ENCODE measurements at regions not wholly inside any gene's neighbourhood (a gene's known extent, or its start where the extent isn't known, plus 50 kb on each side); places are given as distances from the start of the nearest gene placed in this dataset.
"Not testable (repeated sequence)": the region's sequence is repeated elsewhere in the genome, so short reads cannot be mapped to it uniquely, and the experiment has no call there.

DNA sequence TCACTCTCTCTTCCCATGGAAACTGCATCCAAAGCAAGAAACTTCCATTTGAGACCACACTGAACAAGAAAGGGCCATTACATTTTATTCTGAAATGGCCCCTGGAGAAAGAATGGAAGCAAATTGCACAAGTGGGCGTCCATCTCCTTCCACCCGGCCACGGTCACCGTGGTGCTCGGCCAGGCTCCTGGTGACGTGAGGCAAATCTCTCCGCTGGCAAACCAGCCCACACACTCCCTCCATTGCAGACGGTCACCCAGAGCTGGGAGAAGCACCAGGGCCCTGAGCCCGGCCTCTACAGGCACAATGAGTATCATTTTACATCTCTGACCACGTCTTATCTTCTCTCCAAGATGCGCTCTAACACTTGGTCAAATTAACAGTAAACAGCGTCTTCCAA, 126.1 kb upstream of the FAM20C start:
- no peak for DNase-seq (ENCODE audit: extremely low read depth in 1 of 11, low read depth in 9 of 11, low spot score in 4 of 11)

DNA sequence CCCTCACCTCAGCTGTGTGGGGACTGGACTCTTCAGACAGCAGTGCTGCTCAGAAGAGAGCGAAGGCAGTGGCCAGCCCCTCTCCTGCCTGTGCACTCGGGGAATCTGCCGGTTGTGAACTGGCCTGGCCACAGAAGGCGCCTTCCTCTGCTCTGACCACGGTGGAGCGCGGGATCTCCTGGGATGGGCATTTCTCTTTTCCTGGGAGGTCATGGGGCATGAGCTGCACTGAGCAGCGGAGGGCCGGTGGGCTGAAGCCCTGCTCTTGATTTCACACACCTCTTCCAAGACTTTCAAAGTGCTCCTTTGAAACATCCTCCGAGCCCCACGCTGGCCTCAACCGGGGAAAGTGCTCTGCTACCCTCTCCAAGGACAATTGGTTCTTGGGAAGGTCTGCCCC, 125.6 kb upstream of the FAM20C start:
- DNase-seq (ENCODE audit: extremely low read depth in 1 of 11, low read depth in 9 of 11, low spot score in 4 of 11), result no peak

DNA sequence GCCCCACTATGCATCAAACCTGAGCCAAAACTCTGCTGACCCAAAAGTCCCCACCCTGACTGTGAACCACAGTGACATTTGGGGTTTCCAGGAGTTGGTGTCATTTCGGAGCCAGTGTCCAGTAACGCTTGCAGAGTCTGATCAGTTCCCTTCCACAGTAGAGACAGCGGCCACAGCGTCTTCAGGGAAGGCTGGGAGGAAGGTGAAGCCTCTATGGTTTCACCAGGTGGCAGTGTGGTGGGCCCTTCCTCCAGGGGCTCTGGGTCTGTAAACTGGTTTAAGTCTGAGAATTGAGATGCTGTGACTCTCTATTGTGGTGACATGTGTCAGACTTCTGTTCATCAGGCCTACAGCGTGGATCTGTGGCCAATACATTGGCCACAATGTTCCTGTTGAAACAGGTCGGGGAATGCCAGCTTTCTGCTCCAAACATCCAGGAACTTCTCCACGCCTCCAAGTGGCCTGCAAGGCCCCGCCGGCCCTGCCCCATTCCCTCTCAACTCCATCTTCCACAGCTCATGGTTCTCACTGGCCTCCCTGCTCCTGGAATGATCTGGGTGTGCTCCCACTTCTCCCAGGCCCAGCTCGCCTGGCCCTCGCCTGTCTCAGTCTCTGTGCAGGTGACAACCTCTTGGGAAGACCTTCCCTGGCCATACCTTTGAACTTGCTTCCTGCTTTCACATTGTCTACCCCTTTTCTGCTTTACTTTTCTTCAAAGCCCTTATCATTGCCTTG, 124.5 kb upstream of the FAM20C start:
- no peak for DNase-seq (ENCODE audit: extremely low read depth in 1 of 11, low read depth in 9 of 11, low spot score in 4 of 11)

DNA sequence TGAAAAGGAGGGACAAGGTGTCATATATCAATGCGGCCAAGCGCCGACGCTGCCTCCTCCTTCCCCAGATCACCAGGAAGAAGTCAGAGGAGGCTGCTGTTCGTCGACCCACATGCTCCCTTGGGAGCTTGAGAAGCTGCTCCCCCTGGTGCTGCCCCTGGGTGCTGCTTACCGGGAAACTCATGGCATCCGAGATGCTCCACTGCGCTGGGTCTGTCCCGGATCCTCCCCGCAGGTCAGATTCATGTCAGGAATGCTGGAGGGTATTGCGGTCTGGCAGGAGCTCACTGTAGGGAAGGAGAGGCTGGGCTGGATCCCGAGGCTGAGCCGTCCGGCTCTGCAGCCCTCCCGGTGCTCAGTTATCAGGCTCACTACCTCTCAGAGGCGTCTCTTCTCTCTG, 123.7 kb upstream of the FAM20C start:
- no peak for DNase-seq (ENCODE audit: extremely low read depth in 1 of 11, low read depth in 9 of 11, low spot score in 4 of 11)

DNA sequence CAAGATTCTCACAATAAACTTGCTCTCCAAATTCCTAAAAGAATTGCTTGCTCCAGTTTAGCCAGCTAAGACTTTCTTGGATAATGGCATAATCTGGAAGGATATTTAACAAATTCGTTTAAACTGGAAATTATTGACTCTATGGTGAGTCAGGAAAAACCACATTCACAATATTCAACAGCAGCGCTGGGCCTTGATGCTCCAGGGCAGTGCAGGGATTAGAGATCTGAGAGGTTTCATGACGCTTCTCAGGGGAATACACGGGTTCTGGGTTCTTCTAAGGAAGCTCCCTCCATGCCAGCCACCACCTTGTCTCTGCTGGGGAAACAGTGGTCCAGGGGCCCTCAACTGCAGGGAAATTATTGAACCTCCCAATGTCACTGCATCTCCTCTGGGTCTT, 123.3 kb upstream of the FAM20C start:
- not testable (repeated sequence) for DNase-seq (ENCODE audit: extremely low read depth in 1 of 11, low read depth in 9 of 11, low spot score in 4 of 11)

DNA sequence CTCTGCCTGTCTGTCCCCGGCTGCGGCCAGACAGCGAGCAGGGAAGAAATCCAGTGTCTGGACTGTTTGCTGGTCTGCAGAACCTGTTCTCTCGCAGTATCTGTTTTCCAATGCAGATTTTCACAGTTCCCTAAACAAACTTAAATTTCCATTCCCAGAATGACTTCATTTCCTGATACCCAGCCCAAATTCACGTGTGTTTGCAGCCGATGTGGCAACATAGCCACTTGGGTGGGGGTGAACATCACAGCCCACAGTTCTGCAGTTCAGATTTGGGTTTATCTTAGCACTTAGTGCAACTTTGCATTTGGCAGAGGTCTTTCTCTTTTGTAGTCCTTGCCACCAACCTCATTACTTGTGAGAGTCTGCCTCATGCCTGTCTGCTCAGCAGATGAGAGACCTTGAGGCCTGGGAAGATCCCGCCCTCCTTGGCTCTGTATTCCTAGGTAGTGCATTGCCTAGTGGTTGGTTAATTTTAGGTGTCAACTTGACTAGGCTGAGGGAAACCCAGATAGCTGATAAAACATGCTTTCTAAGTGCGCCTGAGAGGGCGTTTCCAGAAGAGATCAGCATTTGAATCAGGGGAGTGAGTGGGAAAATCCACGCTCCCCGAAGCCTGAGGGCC, 122.8 kb upstream of the FAM20C start:
- not testable (repeated sequence) for DNase-seq (ENCODE audit: extremely low read depth in 1 of 11, low read depth in 9 of 11, low spot score in 4 of 11)

DNA sequence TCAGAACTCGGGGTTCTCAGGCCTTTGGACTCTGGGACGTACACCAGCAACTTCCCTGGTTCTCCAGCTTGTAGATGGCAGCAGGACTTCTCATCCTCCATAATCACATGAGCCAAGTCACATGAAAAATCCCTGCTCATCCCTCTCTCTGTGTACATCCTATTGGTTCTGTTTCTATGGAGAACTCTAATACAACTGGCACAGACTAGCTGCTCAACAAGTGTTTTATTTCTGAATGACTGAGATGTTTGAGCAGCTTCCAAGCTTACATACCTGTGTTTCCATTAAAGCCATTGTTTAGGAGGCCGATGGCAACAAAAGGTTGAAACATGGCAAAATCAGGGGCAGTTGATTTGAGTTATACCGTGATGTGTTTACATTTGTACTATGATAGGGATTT, 122.2 kb upstream of the FAM20C start:
- DNase-seq (ENCODE audit: extremely low read depth in 1 of 11, low read depth in 9 of 11, low spot score in 4 of 11), result not testable (repeated sequence)

DNA sequence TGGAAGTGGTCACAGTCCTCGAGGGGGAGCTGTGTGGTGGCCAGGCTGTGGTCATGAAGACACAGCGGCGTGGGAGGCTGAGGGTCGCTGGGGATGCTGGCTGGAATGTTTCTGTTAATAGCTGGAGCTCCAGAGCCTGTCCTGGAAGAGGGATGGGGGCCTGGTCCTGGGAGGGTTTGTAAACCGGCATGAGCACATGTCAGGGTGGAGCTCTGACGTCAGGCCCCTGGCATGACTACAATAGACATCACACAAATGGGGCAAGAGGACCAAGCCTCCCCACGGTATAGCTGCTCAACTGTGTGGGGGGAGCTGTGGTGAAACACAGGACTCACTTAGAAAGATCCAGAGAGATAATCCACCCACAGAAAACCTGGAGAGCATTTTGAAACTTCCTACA, 121.4 kb upstream of the FAM20C start:
- DNase-seq (ENCODE audit: extremely low read depth in 1 of 11, low read depth in 9 of 11, low spot score in 4 of 11), result not testable (repeated sequence)

DNA sequence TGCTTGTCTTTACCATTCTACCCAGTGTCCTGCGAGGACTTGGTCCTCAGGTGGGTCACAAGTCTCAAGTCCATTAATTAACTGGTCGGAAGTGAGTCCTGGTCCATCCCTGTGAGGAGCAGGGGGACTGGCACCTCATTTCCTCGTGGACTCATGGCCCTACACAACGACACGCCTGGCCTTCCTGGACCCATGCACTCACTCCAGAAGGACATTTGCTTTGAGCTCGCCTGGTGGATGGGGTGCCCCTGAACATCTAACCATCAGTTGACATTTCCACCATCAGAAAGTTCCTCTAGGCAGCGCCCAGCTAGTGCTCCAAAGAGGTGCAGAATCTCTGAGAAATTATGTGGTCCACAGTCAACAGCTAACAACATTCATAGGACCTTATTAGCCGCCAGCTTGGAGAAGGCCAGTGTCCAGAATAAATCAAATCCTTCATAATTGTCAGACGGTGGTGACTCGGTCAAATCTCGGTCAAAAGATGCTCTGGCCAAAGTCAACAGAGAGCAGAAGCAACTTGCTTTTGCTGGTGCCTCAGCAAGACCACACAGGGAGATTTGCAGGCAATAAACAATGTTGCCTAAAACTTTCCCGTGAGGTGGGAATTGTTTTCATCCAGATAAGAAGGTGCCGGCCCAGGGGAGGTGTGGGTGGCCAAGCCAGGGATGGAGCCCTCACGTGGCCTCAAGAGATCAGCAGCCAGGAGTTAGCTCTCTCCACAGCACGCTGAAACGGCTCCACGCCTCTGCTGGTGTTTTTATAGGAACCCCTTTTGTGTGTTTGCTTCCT, 119.9 kb upstream of the FAM20C start:
- not testable (repeated sequence) for DNase-seq (ENCODE audit: extremely low read depth in 1 of 11, low read depth in 9 of 11, low spot score in 4 of 11)

DNA sequence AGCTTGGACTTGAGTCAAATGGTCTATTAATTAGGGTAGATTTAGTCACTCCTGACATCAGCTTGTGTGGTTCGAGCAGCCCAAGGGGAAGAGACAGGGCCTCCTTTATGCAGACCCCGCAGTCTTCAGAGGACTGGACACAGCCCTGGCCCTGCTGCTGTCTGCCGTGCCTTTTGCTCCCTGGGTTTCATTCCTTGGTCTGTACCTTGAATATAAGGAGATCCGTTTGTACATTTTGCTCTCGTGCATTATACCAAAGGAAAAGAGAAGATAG, 119.4 kb upstream of the FAM20C start:
- DNase-seq (ENCODE audit: extremely low read depth in 1 of 11, low read depth in 9 of 11, low spot score in 4 of 11), result not testable (repeated sequence)

DNA sequence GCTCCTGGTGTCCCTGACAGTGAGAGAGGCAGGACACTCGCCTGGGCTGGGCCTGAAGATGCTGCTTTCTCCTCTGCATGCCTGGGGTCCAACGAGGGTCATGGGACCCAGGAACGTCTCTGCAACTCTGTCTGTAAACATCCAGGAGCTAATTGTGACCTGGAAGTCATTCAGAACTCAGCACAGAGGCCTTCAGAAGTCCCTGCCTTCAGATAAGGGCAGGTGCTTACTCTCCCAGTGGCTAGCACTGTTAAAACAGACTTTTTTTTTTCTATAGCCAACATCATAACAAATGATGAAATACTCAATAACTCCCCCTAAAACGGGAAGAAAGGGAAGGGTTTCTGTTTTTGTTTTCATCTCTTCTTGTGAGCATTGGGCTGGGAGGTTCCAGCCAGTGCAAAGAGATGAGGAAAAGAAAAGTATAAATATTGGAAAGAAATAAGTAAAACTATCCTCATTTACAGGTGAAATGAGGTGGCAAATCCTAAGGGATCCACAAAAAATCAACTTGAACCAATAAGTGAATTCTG, 118.3 kb upstream of the FAM20C start:
- not testable (repeated sequence) for DNase-seq (ENCODE audit: extremely low read depth in 1 of 11, low read depth in 9 of 11, low spot score in 4 of 11)

DNA sequence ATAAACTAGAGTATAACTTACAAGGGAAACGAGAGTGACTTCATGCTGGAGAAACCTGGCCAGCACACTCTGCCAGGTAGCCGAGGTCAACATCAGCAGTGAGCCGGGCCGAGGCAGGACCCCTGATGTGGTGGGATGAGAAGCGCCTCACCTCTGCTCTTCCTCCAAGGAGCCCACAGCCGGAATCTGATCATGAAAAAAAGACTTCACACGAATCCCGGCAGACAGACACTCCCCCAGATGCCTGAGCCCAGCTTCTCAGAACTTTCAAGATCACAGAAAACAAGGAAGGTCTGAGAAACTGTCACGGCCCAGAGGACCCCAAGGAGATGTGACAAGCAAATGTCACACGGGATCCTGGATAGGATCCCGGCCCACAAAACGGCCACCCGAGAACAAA, 116.9 kb upstream of the FAM20C start:
- DNase-seq (ENCODE audit: extremely low read depth in 1 of 11, low read depth in 9 of 11, low spot score in 4 of 11), result not testable (repeated sequence)

DNA sequence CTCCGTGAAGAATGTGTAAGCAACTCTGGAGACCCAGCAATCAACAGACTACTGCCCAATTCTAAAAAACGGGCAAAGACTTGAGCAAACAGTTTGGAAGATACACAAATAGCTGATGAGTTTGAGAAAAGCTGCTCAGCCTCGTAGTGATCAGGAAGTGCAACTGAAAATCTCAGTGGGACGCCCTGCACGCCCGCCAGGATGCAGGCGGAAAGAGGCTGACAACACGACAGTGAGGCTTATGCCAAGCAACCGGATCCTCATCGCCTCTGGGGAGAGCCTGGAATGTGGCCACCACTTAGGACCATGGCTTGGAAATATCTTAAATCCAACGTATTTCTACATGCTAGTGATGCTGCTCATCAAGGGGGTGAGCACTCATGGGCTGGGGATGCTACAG, 116.2 kb upstream of the FAM20C start:
- DNase-seq (ENCODE audit: extremely low read depth in 1 of 11, low read depth in 9 of 11, low spot score in 4 of 11), result not testable (repeated sequence)

DNA sequence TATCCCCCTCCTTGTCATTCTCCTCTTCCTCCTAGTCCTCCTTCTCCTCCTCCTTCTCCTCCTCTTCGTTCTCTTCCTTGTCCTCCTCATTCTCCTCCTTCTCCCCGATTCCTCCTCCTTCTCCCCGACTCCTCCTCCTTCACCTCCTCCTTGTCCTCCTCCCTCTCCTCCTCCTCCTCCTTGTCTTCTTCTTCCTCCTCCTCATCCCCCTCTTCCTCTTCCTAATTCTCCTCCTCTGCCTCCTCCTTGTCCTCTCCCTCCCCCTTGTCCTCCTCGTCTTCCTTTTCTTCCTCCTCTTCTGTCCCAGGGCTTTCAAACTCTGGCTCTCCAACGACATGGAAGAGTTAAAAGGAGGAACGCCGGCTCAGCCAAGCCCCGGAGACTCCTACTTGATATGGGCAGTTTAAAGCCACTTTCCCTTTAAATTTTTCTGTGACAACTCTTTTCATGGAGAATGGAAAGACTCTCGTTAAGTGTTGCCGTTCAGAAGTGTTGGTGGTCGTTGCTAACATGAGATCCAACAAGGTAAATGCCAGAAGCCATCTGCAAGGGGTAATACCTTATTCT, 115.5 kb upstream of the FAM20C start:
- not testable (repeated sequence) for DNase-seq (ENCODE audit: extremely low read depth in 1 of 11, low read depth in 9 of 11, low spot score in 4 of 11)

DNA sequence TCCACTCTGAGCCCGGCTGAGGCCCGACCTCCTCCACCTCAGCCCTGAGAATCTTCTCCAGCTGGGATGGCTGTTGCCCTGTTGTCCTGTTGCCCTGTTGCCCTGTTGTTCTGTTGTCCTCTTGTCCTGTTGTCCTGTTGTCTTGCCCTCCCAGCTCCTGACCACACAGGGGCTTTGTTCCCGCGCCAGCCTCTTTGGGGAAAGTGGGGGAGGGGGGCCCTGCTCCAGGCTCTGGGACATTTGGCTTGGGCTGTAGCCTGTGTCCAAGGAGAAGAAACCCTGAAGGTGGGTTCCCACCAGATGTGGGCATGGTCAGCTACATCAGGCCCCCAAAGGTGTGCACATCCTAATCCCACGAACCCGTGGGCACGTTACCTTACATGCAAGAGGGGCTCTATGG, 113.5 kb upstream of the FAM20C start:
- not testable (repeated sequence) for DNase-seq (ENCODE audit: extremely low read depth in 1 of 11, low read depth in 9 of 11, low spot score in 4 of 11)

DNA sequence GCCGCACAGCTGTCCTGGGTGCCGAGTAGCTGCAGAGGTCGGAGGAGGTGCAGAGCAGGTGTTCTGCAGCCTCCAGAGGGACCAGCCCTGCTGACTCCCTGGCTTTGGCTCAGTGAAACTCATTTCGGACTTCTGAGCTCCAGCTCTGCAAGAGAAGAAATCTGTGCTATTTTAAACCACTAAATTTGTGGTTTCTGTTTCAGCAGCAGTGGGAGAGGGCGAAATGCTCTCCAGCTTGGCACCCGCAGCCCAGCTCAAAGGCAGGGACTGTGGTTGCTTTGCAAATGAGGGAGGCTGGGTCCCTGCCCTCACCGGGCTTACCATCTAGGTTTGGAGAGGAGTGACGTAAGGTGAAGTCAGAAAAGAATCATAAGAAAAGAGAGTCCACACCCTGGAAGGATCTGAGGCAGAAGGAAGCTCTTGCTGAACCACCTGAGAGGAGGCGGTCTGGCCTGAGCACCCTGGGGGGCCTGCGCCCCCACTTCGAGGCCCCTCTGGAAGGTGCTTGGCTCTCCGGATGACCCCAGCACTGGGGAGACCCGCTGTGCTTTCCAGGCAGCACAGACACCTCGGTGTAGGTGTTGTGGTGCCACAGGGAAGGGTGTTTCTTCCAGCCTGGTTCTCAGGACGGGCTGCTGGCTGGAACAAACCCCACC, 112.8 kb upstream of the FAM20C start:
- not testable (repeated sequence) for DNase-seq (ENCODE audit: extremely low read depth in 1 of 11, low read depth in 9 of 11, low spot score in 4 of 11)

DNA sequence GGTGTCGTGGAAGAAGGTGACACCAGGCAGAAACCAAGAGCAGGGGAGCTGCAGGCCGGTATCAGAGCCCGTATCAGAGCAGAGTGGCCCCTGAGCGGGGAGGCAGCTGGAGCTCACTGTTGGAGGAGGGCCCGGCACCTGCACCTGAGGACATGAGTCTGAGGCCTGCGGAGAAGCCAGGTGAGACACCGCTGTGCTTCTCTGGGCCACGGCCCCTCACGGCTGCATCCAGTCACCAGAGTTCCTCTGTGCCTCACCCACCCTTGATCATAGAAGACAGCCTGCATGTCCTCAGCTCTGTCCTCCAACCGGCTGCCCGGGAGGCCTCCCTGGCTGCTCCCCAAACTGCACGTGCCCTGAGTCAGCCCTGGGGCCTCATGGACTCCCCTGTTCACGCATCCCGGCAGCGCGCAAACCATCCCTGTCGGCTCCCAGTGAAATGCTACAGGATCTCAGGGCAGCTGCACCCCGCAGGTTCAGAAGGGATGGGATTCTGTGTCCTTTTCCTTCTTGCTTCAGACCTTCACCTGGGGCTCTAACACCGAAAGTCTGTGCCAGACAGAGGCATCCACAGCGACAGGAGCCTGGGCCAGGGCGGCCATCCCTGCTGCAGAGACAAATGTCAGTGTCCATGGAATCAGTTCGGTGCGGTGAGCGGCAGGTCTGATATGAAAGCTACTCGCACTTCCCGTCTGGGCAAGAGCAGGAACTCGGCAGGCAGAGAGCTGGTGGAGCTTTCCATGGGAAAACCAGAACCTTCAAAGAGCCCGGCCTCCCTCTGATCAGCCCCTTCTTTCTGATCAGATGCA, 111.9 kb upstream of the FAM20C start:
- no peak for DNase-seq (ENCODE audit: extremely low read depth in 1 of 11, low read depth in 9 of 11, low spot score in 4 of 11)

DNA sequence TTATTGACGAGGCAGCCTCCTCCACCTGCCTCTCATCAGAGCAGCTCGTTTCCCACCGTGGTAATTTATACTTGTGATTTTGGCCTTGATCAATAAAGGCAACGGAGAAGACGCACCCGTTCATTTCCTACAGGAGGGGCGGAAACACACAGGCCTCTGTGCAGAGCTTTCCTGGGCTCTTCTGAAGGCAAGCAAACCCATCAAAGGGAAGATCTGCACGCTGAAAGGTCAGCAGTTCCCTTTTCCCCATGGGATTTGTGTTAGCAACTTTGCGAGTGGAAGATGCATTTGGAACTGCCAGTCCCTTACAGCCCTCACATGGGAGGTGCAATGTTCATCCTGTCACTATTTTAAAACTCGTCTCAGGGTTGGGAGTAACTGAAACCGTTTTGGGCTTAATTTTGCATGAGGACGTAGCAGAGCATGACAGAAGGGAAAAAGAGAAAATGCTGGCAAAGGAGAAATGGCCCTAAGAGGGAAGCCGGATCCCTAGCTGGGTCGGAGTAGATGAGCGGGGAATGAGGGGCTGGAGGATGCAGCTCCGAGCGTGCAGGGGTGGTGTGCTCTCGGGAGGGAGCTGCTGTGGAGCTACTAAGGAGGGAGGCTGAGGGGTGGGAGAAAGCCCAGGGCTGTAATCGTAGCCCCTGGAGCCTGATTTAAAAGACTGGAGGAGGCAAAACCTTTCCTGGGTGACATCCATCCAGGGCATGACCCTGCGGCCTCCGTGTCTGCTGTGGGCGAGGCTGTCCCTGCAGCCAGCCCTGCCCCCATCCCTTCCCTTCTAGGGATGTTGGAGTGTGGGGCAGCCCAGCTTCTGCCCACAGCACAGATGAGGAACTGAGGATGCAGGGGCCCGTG, 111.1 kb upstream of the FAM20C start:
- DNase-seq (ENCODE audit: extremely low read depth in 1 of 11, low read depth in 9 of 11, low spot score in 4 of 11), result no peak
